ENCODE measurements at regions not wholly inside any gene's neighbourhood (a gene's known extent, or its start where the extent isn't known, plus 50 kb on each side); places are given as distances from the start of the nearest gene placed in this dataset.

- TF ChIP-seq POLR2A (IDR thresholded peaks at IDR 0.05; ENCODE audit: extremely low read depth, insufficient read length) (no peak), MAX (IDR thresholded peaks at IDR 0.05; ENCODE audit: low read depth, low read length) (no peak), MYC (IDR thresholded peaks at IDR 0.05; ENCODE audit: low read depth, low read length) (no peak), CTCF (IDR thresholded peaks at IDR 0.05; ENCODE audit: low read depth, low read length) (no peak)
- no peak for DNase-seq (ENCODE audit: low read depth)
- H3K4me3 ChIP-seq (ENCODE audit: low read depth, low read length) = no peak overlapping the region
These were observed 84.2 kb downstream of the LSM3 start for GRCh38 chr3:14262867-14263266.

- TF ChIP-seq MYC (IDR thresholded peaks at IDR 0.05; ENCODE audit: low read depth, low read length) (no peak), MAX (IDR thresholded peaks at IDR 0.05; ENCODE audit: low read depth, low read length) (no peak), CTCF (IDR thresholded peaks at IDR 0.05; ENCODE audit: low read depth, low read length) (no peak), POLR2A (IDR thresholded peaks at IDR 0.05; ENCODE audit: extremely low read depth, insufficient read length) (no peak)
- no peak for DNase-seq (ENCODE audit: low read depth)
- H3K4me3 ChIP-seq (ENCODE audit: low read depth, low read length) = no peak overlapping the region
These were observed 84.8 kb downstream of the LSM3 start for GRCh38 chr3:14263317-14264005.

GRCh38 chr3:14265246-14265962 lies 86.8 kb downstream of the LSM3 start:
- TF ChIP-seq MYC (IDR thresholded peaks at IDR 0.05; ENCODE audit: low read depth, low read length) (no peak), POLR2A (IDR thresholded peaks at IDR 0.05; ENCODE audit: extremely low read depth, insufficient read length) (no peak), MAX (IDR thresholded peaks at IDR 0.05; ENCODE audit: low read depth, low read length) (no peak), CTCF (IDR thresholded peaks at IDR 0.05; ENCODE audit: low read depth, low read length) (no peak)
- no peak overlapping the region for H3K4me3 ChIP-seq (ENCODE audit: low read depth, low read length)
- no peak for DNase-seq (ENCODE audit: low read depth)

- TF ChIP-seq POLR2A (IDR thresholded peaks at IDR 0.05; ENCODE audit: extremely low read depth, insufficient read length) = no peak
- no peak for TF ChIP-seq MYC (IDR thresholded peaks at IDR 0.05; ENCODE audit: low read depth, low read length)
- no peak for TF ChIP-seq CTCF (IDR thresholded peaks at IDR 0.05; ENCODE audit: low read depth, low read length)
- TF ChIP-seq MAX (IDR thresholded peaks at IDR 0.05; ENCODE audit: low read depth, low read length) = no peak
- H3K4me3 ChIP-seq (ENCODE audit: low read depth, low read length) = no peak overlapping the region
- DNase-seq (ENCODE audit: low read depth) = no peak
These were observed 87.7 kb downstream of the LSM3 start for GRCh38 chr3:14266361-14266760.

GRCh38 chr3:14267976-14268375 lies 89.4 kb downstream of the LSM3 start:
- no peak for DNase-seq (ENCODE audit: low read depth)
- H3K4me3 ChIP-seq (ENCODE audit: low read depth, low read length) = no peak overlapping the region
- TF ChIP-seq CTCF (IDR thresholded peaks at IDR 0.05; ENCODE audit: low read depth, low read length) (no peak), POLR2A (IDR thresholded peaks at IDR 0.05; ENCODE audit: extremely low read depth, insufficient read length) (no peak), MYC (IDR thresholded peaks at IDR 0.05; ENCODE audit: low read depth, low read length) (no peak), MAX (IDR thresholded peaks at IDR 0.05; ENCODE audit: low read depth, low read length) (no peak)

Data from NB4 (cell line).